Thymus (tissue), 11 donors: ENCODE measurements at regions not wholly inside any gene's neighbourhood (a gene's known extent, or its start where the extent isn't known, plus 50 kb on each side); places are given as distances from the start of the nearest gene placed in this dataset.

Experiments used
- DNase-seq, 9 donors: peaks; one replicate each; pipeline ENCODE4 v3.0.0-alpha.2; 2013; ENCODE audit warnings: low spot score in 9 of 9, low read depth in 6 of 9, missing footprints in 1 of 9
- H3K27ac ChIP-seq, 2 donors: one replicate each; pipeline ENCODE4 v1.5.1; 2013; ENCODE audit warnings: control low read depth in 1 of 2, low read depth in 1 of 2, low read length in 1 of 2, mild to moderate bottlenecking in 1 of 2, moderate library complexity in 1 of 2
- H3K27me3 ChIP-seq, 2 donors: one replicate each; pipeline ENCODE4 v1.5.1; 2013; ENCODE audit warnings: low read length in 1 of 2; ENCODE audit not compliant: control insufficient read depth in 2 of 2, insufficient read depth in 1 of 2
- H3K36me3 ChIP-seq, 2 donors: one replicate each; pipeline ENCODE4 v1.5.1; 2013; ENCODE audit warnings: low read length in 1 of 2, mild to moderate bottlenecking in 1 of 2, moderate library complexity in 1 of 2; ENCODE audit not compliant: control insufficient read depth in 2 of 2, insufficient read depth in 2 of 2
- H3K4me1 ChIP-seq, 2 donors: one replicate each; pipeline ENCODE4 v1.5.1; 2013; ENCODE audit warnings: low read length in 2 of 2; ENCODE audit not compliant: control insufficient read depth in 2 of 2, insufficient read depth in 2 of 2
- H3K4me3 ChIP-seq, 2 donors: one replicate each; pipeline ENCODE4 v1.5.1; 2013; ENCODE audit warnings: low read length in 2 of 2, control low read depth in 1 of 2, mild to moderate bottlenecking in 1 of 2
- H3K9me3 ChIP-seq, 2 donors: one replicate each; pipeline ENCODE4 v1.5.1; 2013; ENCODE audit warnings: low read length in 1 of 2, mild to moderate bottlenecking in 1 of 2; ENCODE audit not compliant: control insufficient read depth in 2 of 2, insufficient read depth in 1 of 2
- WGBS: extraction: QIAGEN DNeasy Blood & Tissue Kit; methylation state at CpG from one replicate; pipeline ENCODE4 v1.1.7; 2013; 5-methylcytosine and 5-hydroxymethylcytosine counted together
- donor health status: healthy.

DNA sequence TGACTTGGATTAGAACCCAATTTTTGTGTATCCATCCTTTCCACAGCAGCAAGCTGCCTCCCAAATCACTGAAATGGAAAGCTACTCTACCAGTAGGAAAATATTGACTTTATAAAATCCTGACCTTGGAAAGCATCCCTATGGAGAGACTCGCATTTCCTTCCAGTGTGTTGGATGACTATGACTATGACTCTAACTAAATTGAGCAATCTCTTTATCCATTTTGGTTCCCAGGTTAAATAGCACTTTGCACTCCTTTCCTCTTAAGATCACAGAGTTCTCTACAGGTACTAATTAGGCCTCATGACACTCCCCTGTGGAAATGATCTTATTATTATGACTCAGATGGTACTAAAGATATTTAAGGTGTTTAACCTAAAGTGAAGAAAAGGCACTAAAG is 431.8 kb downstream of the PPARGC1A start:
- WGBS: 95% methylated on average over 1 of the region's 1 CpG
- Histone ChIP-seq H3K27me3 (no peaks in the 10 kb centered on the region), H3K36me3 (no peaks in the 10 kb centered on the region), H3K4me3 (no peak overlapping the region), H3K27ac (no peak overlapping the region), H3K4me1 (no peaks in the 10 kb centered on the region), H3K9me3 (no peaks in the 10 kb centered on the region)
- no peak for DNase-seq

DNA sequence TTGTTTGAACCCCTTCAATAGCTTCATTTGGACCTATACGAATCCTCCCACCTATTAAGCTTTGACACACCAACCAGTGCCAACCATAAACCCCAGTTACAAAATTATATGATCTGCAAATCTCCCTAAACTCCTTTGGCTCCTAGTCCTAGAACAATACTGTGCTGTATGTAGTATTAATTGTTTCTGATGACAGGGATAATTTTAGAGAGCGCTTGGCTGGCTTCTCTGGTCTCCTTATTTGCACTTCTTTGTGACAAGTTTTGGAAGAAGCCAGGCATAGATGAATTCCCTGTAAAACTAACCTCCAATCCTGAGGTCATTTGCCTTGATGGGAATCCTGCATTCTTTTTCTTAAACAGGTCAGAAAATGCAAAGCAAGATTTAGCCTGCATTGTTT is 433.0 kb downstream of the PPARGC1A start:
- no peaks in the 10 kb centered on the region for H3K36me3 ChIP-seq
- no peaks in the 10 kb centered on the region for H3K27me3 ChIP-seq
- no peak overlapping the region for H3K27ac ChIP-seq
- H3K4me1 ChIP-seq: no peaks in the 10 kb centered on the region
- DNase-seq: no peak
- WGBS: 92% methylated on average over 2 of the region's 2 CpGs
- no peaks in the 10 kb centered on the region for H3K9me3 ChIP-seq
- H3K4me3 ChIP-seq: no peak overlapping the region

DNA sequence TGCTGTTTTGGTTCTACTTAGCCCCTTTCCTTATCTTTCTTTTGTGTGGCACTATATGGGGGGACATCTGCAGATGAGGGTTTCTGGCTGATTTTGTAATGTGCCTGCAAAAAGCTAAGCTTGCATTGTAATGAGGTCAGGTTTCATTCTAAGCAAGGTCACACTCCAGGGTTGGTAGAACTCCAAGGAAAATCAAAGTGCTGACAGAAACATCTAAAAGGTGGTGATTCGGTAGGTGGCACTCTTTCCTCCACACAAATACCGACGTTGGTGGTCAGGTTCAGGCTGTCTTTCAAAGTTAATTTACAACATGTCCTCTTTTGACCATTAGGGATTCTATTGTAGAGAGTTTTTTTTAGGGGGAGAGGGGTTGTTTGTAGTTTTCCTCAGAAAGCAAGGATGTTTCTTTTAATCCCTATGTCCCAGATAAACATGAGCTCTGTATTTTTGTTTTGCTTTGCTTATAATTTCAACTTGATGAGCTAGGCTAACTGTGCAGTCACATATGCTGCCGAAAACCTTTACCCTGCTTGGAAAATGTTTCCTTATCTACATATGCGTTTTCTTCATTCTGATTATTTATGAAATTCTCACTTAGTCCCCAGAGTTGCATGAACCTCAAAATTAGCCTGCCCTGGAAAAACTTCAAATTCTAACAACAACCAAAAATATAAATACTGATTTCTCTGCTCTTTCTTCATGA is 434.2 kb downstream of the PPARGC1A start:
- H3K36me3 ChIP-seq: no peaks in the 10 kb centered on the region
- WGBS: 34% methylated on average over 5 of the region's 5 CpGs
- no peaks in the 10 kb centered on the region for H3K27me3 ChIP-seq
- H3K9me3 ChIP-seq: no peaks in the 10 kb centered on the region
- H3K4me1 ChIP-seq: no peaks in the 10 kb centered on the region
- no peak overlapping the region for H3K27ac ChIP-seq
- DNase-seq: no peak
- H3K4me3 ChIP-seq: no peak overlapping the region

DNA sequence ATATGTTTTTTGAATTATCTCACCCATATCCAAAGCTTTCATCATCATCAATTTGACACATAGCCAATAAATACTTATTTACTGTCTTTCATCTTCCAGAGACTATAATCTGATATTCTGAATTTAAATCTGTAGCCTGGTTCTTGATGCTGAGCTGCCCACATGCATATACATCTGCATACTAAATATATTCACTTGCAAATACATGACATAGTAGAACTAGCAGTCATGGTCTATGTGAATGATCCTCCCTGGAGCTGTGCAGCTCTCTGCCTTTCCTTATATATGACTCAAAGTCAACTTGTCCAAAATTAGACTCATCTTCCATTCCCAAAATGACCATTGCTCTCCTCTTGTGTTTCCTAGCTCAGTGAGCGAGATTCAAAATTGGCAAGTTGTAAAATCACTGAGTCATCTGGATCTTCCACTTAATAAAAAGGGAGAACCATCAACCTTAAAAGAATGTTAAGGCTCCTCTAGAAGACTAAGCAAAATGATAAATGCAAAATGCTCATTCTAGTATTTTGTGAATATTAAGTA is 448.2 kb downstream of the PPARGC1A start:
- Histone ChIP-seq H3K9me3 (no peaks in the 10 kb centered on the region), H3K4me1 (no peaks in the 10 kb centered on the region), H3K27ac (no peak overlapping the region), H3K36me3 (no peaks in the 10 kb centered on the region), H3K27me3 (no peaks in the 10 kb centered on the region), H3K4me3 (no peak overlapping the region)
- WGBS: 93% methylated on average over 1 of the region's 1 CpG
- no peak for DNase-seq

DNA sequence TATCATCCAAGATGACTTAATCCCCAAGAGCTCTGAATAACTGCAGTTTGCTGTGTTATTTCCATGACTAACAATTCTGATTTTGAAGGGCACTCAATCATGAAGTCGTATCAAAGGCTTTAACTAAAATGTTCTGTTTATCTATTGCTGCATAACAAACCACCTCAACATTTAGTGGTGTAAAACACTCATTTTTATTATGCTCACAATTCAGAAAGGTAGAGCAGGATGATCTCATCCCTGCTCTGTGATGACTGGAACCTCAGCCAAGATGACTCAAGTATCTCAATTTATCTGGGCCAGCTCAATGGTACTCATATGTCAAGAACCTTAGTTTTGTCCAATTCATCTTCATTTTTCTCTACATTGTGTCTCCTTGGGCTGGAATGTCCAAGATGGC is 451.1 kb downstream of the PPARGC1A start:
- WGBS: 80% methylated on average over 1 of the region's 1 CpG
- no peaks in the 10 kb centered on the region for H3K36me3 ChIP-seq
- no peaks in the 10 kb centered on the region for H3K4me1 ChIP-seq
- H3K4me3 ChIP-seq: no peak overlapping the region
- no peaks in the 10 kb centered on the region for H3K9me3 ChIP-seq
- H3K27ac ChIP-seq: no peak overlapping the region
- DNase-seq: no peak
- no peaks in the 10 kb centered on the region for H3K27me3 ChIP-seq

DNA sequence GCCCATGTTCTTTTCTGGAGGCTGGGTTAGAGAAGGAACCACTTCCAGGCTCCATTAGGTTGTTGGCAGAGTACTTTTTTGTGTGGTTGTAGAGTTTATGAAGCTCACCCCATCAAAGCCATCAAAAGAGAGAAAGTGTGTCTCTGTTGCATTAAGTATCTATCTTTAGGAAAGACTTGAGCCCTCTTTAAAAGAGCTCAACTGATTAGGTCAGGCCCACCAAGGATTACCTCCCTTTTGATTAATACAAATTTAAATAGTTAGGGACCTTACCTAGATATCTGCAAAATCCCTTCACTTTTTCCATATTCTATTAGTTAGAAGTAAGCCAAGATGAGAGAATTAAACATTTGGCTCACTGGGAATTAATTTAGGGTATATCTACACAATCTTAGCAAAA is 460.4 kb downstream of the PPARGC1A start:
- Histone ChIP-seq H3K27ac (no peak overlapping the region), H3K36me3 (no peaks in the 10 kb centered on the region), H3K4me1 (no peaks in the 10 kb centered on the region), H3K9me3 (no peaks in the 10 kb centered on the region), H3K27me3 (no peaks in the 10 kb centered on the region), H3K4me3 (no peak overlapping the region)
- no peak for DNase-seq

DNA sequence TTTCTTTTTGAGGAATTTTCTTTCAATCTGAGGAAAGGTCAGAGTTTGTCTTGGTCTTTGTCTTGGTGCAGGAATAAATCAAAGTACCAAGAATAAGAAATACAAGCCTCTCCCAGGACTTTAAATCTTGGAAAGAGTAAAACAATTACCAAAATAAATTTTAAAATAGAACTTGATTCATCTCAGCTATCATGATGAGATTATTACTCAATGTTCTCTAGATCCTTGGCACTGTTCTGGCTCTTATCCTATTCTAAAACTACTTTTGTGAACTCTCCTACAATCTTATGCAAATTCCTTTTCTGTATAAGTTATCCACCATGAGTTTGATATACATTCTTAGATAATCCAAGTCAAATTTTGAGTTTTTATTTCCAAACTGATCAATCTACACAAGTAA is 464.3 kb downstream of the PPARGC1A start:
- no peak overlapping the region for H3K4me3 ChIP-seq
- no peaks in the 10 kb centered on the region for H3K4me1 ChIP-seq
- no peaks in the 10 kb centered on the region for H3K27me3 ChIP-seq
- no peak overlapping the region for H3K27ac ChIP-seq
- H3K36me3 ChIP-seq: no peaks in the 10 kb centered on the region
- H3K9me3 ChIP-seq: no peaks in the 10 kb centered on the region
- no peak for DNase-seq

DNA sequence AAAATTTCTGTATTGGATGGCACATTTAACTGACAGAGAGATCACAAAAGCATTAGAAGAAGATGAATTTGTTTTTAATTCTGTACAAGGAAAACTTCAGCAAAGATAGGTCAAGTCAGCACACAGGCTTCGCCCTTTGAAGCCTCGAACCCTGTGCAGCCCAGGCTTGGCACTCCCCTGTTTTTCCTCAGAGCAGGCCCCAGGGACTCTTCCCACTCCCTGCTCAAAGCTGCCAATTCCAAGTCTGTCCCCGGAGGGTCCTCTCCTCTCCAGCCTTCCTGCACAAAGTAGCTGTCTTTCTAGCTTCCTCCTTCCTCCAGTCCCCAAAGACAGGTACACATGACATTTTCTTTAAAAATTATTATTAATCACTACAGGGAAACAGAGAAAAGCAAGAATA is 466.3 kb downstream of the PPARGC1A start:
- H3K4me3 ChIP-seq: no peak overlapping the region
- no peaks in the 10 kb centered on the region for H3K9me3 ChIP-seq
- H3K36me3 ChIP-seq: no peaks in the 10 kb centered on the region
- H3K27ac ChIP-seq: no peak overlapping the region
- 71% methylated on average over 3 of the region's 3 CpGs for WGBS
- no peaks in the 10 kb centered on the region for H3K27me3 ChIP-seq
- H3K4me1 ChIP-seq: no peaks in the 10 kb centered on the region
- no peak for DNase-seq

DNA sequence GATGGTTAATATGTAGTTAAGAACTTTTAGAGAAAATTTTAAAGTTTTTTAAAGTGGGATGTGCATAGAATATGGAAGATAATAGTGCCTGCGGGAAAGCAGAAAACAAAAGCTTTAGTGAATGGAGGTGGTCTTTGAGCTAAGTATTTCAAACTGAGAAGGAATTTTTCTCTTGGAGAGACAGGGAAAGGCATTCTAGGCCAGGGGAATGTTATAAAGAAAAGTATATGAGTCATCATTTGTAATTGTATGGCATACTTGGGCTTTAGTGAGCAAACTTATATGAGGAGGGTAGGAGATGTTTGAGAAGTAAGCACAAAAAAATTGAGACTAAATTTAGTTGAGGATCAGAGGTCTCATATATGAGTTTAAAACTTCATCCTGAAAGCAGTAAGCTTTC is 467.0 kb downstream of the PPARGC1A start:
- no peak for DNase-seq
- no peak overlapping the region for H3K27ac ChIP-seq
- H3K36me3 ChIP-seq: no peaks in the 10 kb centered on the region
- H3K4me1 ChIP-seq: no peaks in the 10 kb centered on the region
- 93% methylated on average over 1 of the region's 1 CpG for WGBS
- H3K4me3 ChIP-seq: no peak overlapping the region
- no peaks in the 10 kb centered on the region for H3K27me3 ChIP-seq
- no peaks in the 10 kb centered on the region for H3K9me3 ChIP-seq
